ENCODE measurements at regions not wholly inside any gene's neighbourhood (a gene's known extent, or its start where the extent isn't known, plus 50 kb on each side); places are given as distances from the start of the nearest gene placed in this dataset.

DNA sequence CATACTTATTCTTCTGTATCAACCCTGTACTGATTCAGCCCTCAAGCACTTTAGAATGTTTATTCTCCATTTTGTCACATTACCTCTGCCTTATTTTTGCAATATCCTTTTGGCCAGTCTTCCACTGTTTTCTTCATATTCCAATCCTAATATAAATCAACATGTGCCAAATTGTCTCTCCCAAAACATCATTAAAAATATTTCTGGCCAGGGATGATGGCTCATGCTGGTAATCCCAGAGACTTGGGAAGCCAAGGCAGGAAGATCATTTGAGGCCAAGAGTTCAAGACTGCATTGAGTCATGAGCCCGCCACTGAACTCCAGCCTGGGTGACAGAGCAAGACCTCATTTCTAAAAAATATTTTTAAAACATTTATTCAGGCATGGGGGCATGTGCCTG is 641.4 kb upstream of the CBLB start (continued):
- TF ChIP-seq, protein P1, sequence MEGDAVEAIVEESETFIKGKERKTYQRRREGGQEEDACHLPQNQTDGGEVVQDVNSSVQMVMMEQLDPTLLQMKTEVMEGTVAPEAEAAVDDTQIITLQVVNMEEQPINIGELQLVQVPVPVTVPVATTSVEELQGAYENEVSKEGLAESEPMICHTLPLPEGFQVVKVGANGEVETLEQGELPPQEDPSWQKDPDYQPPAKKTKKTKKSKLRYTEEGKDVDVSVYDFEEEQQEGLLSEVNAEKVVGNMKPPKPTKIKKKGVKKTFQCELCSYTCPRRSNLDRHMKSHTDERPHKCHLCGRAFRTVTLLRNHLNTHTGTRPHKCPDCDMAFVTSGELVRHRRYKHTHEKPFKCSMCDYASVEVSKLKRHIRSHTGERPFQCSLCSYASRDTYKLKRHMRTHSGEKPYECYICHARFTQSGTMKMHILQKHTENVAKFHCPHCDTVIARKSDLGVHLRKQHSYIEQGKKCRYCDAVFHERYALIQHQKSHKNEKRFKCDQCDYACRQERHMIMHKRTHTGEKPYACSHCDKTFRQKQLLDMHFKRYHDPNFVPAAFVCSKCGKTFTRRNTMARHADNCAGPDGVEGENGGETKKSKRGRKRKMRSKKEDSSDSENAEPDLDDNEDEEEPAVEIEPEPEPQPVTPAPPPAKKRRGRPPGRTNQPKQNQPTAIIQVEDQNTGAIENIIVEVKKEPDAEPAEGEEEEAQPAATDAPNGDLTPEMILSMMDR (IDR thresholded peaks at IDR 0.05), result no peak
- no peak for TF ChIP-seq SMC3 (IDR thresholded peaks at IDR 0.05; ENCODE audit: low read depth, low read length)
- TF ChIP-seq EZH2phosphoT487 (IDR thresholded peaks at IDR 0.05; ENCODE audit: borderline replicate concordance, low read depth), result no peak
- TF ChIP-seq, protein P2, sequence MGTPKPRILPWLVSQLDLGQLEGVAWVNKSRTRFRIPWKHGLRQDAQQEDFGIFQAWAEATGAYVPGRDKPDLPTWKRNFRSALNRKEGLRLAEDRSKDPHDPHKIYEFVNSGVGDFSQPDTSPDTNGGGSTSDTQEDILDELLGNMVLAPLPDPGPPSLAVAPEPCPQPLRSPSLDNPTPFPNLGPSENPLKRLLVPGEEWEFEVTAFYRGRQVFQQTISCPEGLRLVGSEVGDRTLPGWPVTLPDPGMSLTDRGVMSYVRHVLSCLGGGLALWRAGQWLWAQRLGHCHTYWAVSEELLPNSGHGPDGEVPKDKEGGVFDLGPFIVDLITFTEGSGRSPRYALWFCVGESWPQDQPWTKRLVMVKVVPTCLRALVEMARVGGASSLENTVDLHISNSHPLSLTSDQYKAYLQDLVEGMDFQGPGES (IDR thresholded peaks at IDR 0.05; ENCODE audit: low read depth, low read length), result no peak
- TF ChIP-seq, protein P3, sequence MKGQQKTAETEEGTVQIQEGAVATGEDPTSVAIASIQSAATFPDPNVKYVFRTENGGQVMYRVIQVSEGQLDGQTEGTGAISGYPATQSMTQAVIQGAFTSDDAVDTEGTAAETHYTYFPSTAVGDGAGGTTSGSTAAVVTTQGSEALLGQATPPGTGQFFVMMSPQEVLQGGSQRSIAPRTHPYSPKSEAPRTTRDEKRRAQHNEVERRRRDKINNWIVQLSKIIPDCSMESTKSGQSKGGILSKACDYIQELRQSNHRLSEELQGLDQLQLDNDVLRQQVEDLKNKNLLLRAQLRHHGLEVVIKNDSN (IDR thresholded peaks at IDR 0.05; ENCODE audit: borderline replicate concordance, low read depth), result no peak
- no peak for TF ChIP-seq MEF2A (IDR thresholded peaks at IDR 0.05; ENCODE audit: borderline replicate concordance, low read depth)

DNA sequence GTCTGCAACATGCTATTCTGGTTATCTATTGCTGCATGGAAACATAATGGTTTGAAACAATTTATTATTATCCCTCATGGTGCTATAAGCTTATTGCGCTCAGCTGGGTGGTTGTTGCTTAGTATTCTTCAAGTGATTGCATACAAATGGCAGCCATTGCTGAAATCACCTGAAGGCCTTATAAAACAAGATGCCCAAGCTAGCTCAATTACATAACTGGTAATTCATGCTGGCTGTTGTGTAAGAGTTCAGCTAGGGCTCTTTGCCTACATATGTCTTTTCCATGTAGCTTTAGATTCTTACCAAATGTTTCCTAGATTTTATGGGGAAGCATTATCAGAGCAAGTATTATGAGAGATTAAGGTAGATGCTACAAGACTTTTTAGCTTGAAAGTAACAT is 644.0 kb upstream of the CBLB start:
- Histone ChIP-seq H3K4me3 (ENCODE audit: low read depth in 2 of 2, low read length in 1 of 2) (no peak overlapping the region), H3K4me1 (ENCODE audit: control insufficient read depth in 1 of 2, insufficient read depth in 2 of 2, low read depth in 1 of 2, low read length in 1 of 2) (0 out of 4 replicates have a peak, but pooled peaks cover 0 to under 1% of the 10 kb centered on the region in 2 experiments), H3K27me3 (ENCODE audit: insufficient read depth) (no peaks in the 10 kb centered on the region), H3F3A (replicated peaks; ENCODE audit: insufficient read depth) (no peaks in the 10 kb centered on the region), H3K4me2 (no peak overlapping the region), H3K9ac (no peak overlapping the region), H4K20me1 (ENCODE audit: insufficient read depth) (no peaks in the 10 kb centered on the region), H3K27ac (ENCODE audit: low read depth in 2 of 2, low read length in 1 of 2) (no peak overlapping the region), H2AFZ (ENCODE audit: low read depth) (no peak overlapping the region), H3K36me3 (replicated peaks in 1 of 2; ENCODE audit: control insufficient read depth in 1 of 2, insufficient read depth in 2 of 2, low read length in 1 of 2) (no peaks in the 10 kb centered on the region), H3K79me2 (ENCODE audit: insufficient read depth) (no peaks in the 10 kb centered on the region), H3K9me2 (no peaks in the 10 kb centered on the region), H3K9me3 (no peaks in the 10 kb centered on the region)
- no peak for TF ChIP-seq MXI1 (IDR thresholded peaks at IDR 0.05; ENCODE audit: low read depth, low read length)
- no peak for TF ChIP-seq FOXJ3 (CRISPR knock-in tag; IDR thresholded peaks at IDR 0.05)
- TF ChIP-seq RFX5 (IDR thresholded peaks at IDR 0.05; ENCODE audit: low read length), result no peak
- TF ChIP-seq, protein P3 (IDR thresholded peaks at IDR 0.05; ENCODE audit: borderline replicate concordance, low read depth), result no peak
- POLR2A ChIA-PET, result no interaction called here
- WGBS (ENCODE audit: low lambda C conversion rate), result 100% methylated on average over 1 of the region's 1 CpG
- CTCF ChIA-PET, result no interaction called here
- DNase-seq, result no peak

DNA sequence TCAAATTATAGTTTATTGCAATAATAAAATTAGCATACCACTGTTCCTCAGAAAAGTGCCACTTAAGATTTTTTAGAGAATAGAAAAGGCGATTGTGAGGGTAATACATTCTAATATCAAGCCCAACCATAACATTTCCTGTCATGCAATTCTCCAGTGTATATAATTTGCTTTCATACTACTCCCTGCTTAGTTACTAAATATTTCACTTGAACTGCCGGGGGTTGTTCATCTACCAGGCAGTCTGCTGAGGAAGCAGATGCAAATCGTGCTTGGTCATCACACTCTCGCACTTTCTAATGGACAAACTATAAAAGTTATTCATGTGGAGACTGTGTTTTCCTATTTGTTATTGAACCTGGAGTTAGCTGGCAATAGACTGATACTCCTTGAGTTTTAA is 645.6 kb upstream of the CBLB start:
- Histone ChIP-seq H3K9me3 (no peaks in the 10 kb centered on the region), H3K4me1 (ENCODE audit: control insufficient read depth in 1 of 2, insufficient read depth in 2 of 2, low read depth in 1 of 2, low read length in 1 of 2) (0 out of 4 replicates have a peak, but pooled peaks cover 0 to 7% of the 10 kb centered on the region in 2 experiments), H3K36me3 (replicated peaks in 1 of 2; ENCODE audit: control insufficient read depth in 1 of 2, insufficient read depth in 2 of 2, low read length in 1 of 2) (no peaks in the 10 kb centered on the region), H4K20me1 (ENCODE audit: insufficient read depth) (no peaks in the 10 kb centered on the region), H3K79me2 (ENCODE audit: insufficient read depth) (no peaks in the 10 kb centered on the region), H3K4me2 (no peak overlapping the region), H3F3A (replicated peaks; ENCODE audit: insufficient read depth) (no peaks in the 10 kb centered on the region), H3K27me3 (ENCODE audit: insufficient read depth) (no peaks in the 10 kb centered on the region), H3K9me2 (no peaks in the 10 kb centered on the region), H3K4me3 (ENCODE audit: low read depth in 2 of 2, low read length in 1 of 2) (no peak overlapping the region), H3K9ac (no peak overlapping the region), H2AFZ (ENCODE audit: low read depth) (no peak overlapping the region), H3K27ac (ENCODE audit: low read depth in 2 of 2, low read length in 1 of 2) (no peak overlapping the region)
- ChIA-PET CTCF (no interaction called here), POLR2A (no interaction called here)
- 92% methylated on average over 4 of the region's 4 CpGs for WGBS (ENCODE audit: low lambda C conversion rate)
- no peak for DNase-seq
- TF ChIP-seq, protein P1 (IDR thresholded peaks at IDR 0.05), result no peak
- TF ChIP-seq RAD21 (IDR thresholded peaks at IDR 0.05; ENCODE audit: low read length) (no peak), RFX5 (IDR thresholded peaks at IDR 0.05; ENCODE audit: low read length) (no peak), RXRA (IDR thresholded peaks at IDR 0.05; ENCODE audit: borderline replicate concordance, low read depth) (no peak), SIN3A (IDR thresholded peaks at IDR 0.05; ENCODE audit: borderline replicate concordance, low read depth, low read length) (no peak), RCOR1 (IDR thresholded peaks at IDR 0.05; ENCODE audit: low read length) (no peak), POLR2AphosphoS5 (IDR thresholded peaks at IDR 0.05; ENCODE audit: low read depth, low read length) (no peak), CHD2 (IDR thresholded peaks at IDR 0.05; ENCODE audit: low read length, partially characterized antibody) (no peak), GATA2 (CRISPR knock-in tag; IDR thresholded peaks at IDR 0.05) (no peak), TEAD4 (IDR thresholded peaks at IDR 0.05; ENCODE audit: borderline replicate concordance, insufficient read depth) (no peak), FOSL2 (IDR thresholded peaks at IDR 0.05; ENCODE audit: borderline replicate concordance, low read depth) (no peak), SMC3 (IDR thresholded peaks at IDR 0.05; ENCODE audit: low read depth, low read length) (no peak)
- TF ChIP-seq, protein P4, sequence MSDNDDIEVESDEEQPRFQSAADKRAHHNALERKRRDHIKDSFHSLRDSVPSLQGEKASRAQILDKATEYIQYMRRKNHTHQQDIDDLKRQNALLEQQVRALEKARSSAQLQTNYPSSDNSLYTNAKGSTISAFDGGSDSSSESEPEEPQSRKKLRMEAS (IDR thresholded peaks at IDR 0.05; ENCODE audit: low read depth), result no peak

Data from SK-N-SH (cell line).